H1 (cell line): ENCODE measurements at regions not wholly inside any gene's neighbourhood (a gene's known extent, or its start where the extent isn't known, plus 50 kb on each side); places are given as distances from the start of the nearest gene placed in this dataset.
A peak's percentile ranks its signal among the peaks of the same experiment; 100 is the strongest.

ENCODE experiments used
- CTCF ChIA-PET: fragments of 300-600 bp; sonication (Branson Sonifier 250); formaldehyde crosslinking; loops from one replicate; lab custom pipeline; 2021; ENCODE audit not compliant: partially characterized antibody; lab: Charles Lee
- POLR2A ChIA-PET: fragments of 300-600 bp; sonication (Branson Sonifier 250); formaldehyde crosslinking; loops from one replicate; lab custom pipeline; 2021; ENCODE audit warnings: inconsistent platforms; ENCODE audit not compliant: partially characterized antibody; lab: Charles Lee
- DNase-seq, 2 experiments: peaks; one replicate each; pipeline versions ENCODE4 v3.0.0 to v3.0.0-alpha.2; 2010 to 2022; ENCODE audit warnings: low spot score in 2 of 2, low read depth in 1 of 2, mixed read lengths in 1 of 2
- FAIRE-seq: peaks from 2 replicates; lab custom pipeline; 2011; peaks lifted over from hg19 to GRCh38; lab: Jason Lieb, UNC
- H2AFZ ChIP-seq: 2 replicates; pipeline ENCODE4 v1.8.1; 2012; ENCODE audit warnings: low read length, inconsistent platforms
- H2AK5ac ChIP-seq: 2 replicates; pipeline ENCODE4 v1.6.1; 2013; ENCODE audit warnings: low read depth, low read length
- H2BK120ac ChIP-seq: replicated peaks from 2 replicates; pipeline ENCODE3; 2013; ENCODE audit warnings: low read depth, low read length, inconsistent platforms
- H2BK12ac ChIP-seq: 2 replicates; pipeline ENCODE4 v1.6.1; 2013; ENCODE audit warnings: low read depth, low read length
- H2BK15ac ChIP-seq: 2 replicates; pipeline ENCODE4 v1.6.1; 2013; ENCODE audit warnings: low read length
- H2BK20ac ChIP-seq: 2 replicates; pipeline ENCODE4 v1.6.1; 2013; ENCODE audit warnings: low read length
- H2BK5ac ChIP-seq: 2 replicates; pipeline ENCODE4 v1.6.1; 2013; ENCODE audit warnings: low read depth, low read length
- H3K14ac ChIP-seq: 2 replicates; pipeline ENCODE4 v1.6.1; 2013; ENCODE audit warnings: inconsistent platforms; ENCODE audit not compliant: insufficient read length
- H3K18ac ChIP-seq: 2 replicates; pipeline ENCODE4 v1.6.1; 2013; ENCODE audit warnings: low read length; ENCODE audit errors: extremely low read depth
- H3K23ac ChIP-seq: 2 replicates; pipeline ENCODE4 v1.6.1; 2013; ENCODE audit warnings: inconsistent platforms; ENCODE audit not compliant: insufficient read length
- H3K23me2 ChIP-seq: 2 replicates; pipeline ENCODE4 v1.6.1; 2013; ENCODE audit warnings: low read depth, low read length
- H3K27ac ChIP-seq: 2 replicates; pipeline ENCODE4 v1.6.1; 2011; ENCODE audit warnings: low read depth, low read length, inconsistent platforms
- H3K27me3 ChIP-seq, 4 experiments: replicated peaks in 1 of 4; 1 replicate in 1 of 4; 2 replicates in 3 of 4; pipeline versions ENCODE4 v1.6.1 to v1.8.1; 2011 to 2013; ENCODE audit warnings: low read length in 3 of 4, mild to moderate bottlenecking in 3 of 4, inconsistent platforms in 2 of 4, mixed read lengths in 2 of 4, moderate library complexity in 1 of 4; ENCODE audit not compliant: control insufficient read depth in 3 of 4, insufficient read depth in 3 of 4; ENCODE audit errors: extremely low read depth in 1 of 4
- H3K36me3 ChIP-seq, 4 experiments: 2 replicates each; pipeline versions ENCODE4 v1.6.1 to v1.8.1; 2011 to 2013; ENCODE audit warnings: mild to moderate bottlenecking in 4 of 4, low read length in 3 of 4, moderate library complexity in 2 of 4, control low read depth in 1 of 4, inconsistent platforms in 1 of 4; ENCODE audit not compliant: insufficient read depth in 4 of 4, control insufficient read depth in 2 of 4
- H3K4ac ChIP-seq: replicated peaks from 2 replicates; pipeline ENCODE3; 2013; ENCODE audit warnings: low read length, low read depth, mixed read lengths, inconsistent platforms; ENCODE audit not compliant: insufficient read length
- H3K4me1 ChIP-seq, 4 experiments: replicated peaks in 1 of 4; 1 replicate in 1 of 4; 2 replicates in 3 of 4; pipeline versions ENCODE4 v1.6.1 to v1.8.1; 2011 to 2013; ENCODE audit warnings: low read length in 3 of 4, inconsistent platforms in 2 of 4, mixed read lengths in 1 of 4; ENCODE audit not compliant: insufficient read depth in 4 of 4, control insufficient read depth in 3 of 4
- H3K4me2 ChIP-seq, 2 experiments: 2 replicates each; pipeline versions ENCODE4 v1.6.1 to v1.8.1; 2011 to 2013; ENCODE audit warnings: low read depth in 2 of 2, low read length in 2 of 2, control low read depth in 1 of 2, inconsistent platforms in 1 of 2, mild to moderate bottlenecking in 1 of 2; ENCODE audit not compliant: insufficient read depth in 1 of 2
- H3K4me3 ChIP-seq, 4 experiments: fragments of 200-600, 300-600 bp in 1 of 4; sonication (generic), shearing (Covaris generic), sonication (Bioruptor Twin) in 1 of 4; 2 replicates each; pipeline versions ENCODE4 v1.5.1 to v1.8.1; 2011 to 2016; ENCODE audit warnings: low read length in 4 of 4, low read depth in 3 of 4, control low read depth in 2 of 4, inconsistent platforms in 2 of 4, mild to moderate bottlenecking in 2 of 4, mixed read lengths in 1 of 4, moderate library complexity in 1 of 4; ENCODE audit not compliant: insufficient read depth in 2 of 4; ENCODE audit errors: extremely low read depth in 1 of 4
- H3K56ac ChIP-seq: replicated peaks from 2 replicates; pipeline ENCODE3; 2013; ENCODE audit warnings: low read depth, mild to moderate bottlenecking, mixed read lengths, low read length, inconsistent platforms; ENCODE audit not compliant: insufficient read length
- H3K79me1 ChIP-seq: 2 replicates; pipeline ENCODE4 v1.6.1; 2013; ENCODE audit warnings: low read depth, low read length, control low read depth
- H3K79me2 ChIP-seq, 2 experiments: 2 replicates each; pipeline versions ENCODE4 v1.6.1 to v1.8.1; 2012 to 2013; ENCODE audit warnings: low read length in 2 of 2, mild to moderate bottlenecking in 2 of 2, inconsistent platforms in 1 of 2; ENCODE audit not compliant: insufficient read depth in 2 of 2, control insufficient read depth in 1 of 2
- H3K9ac ChIP-seq, 4 experiments: replicated peaks in 1 of 4; 1 replicate in 1 of 4; 2 replicates in 3 of 4; pipeline versions ENCODE4 v1.6.1 to v1.8.1; 2011 to 2013; ENCODE audit warnings: low read depth in 3 of 4, low read length in 3 of 4, control low read depth in 2 of 4, mild to moderate bottlenecking in 2 of 4, moderate library complexity in 2 of 4, inconsistent platforms in 1 of 4; ENCODE audit errors: extremely low read depth in 1 of 4
- H3K9me3 ChIP-seq, 2 experiments: 2 replicates each; pipeline versions ENCODE4 v1.6.1 to v1.8.1; 2012 to 2013; ENCODE audit warnings: mild to moderate bottlenecking in 2 of 2, moderate library complexity in 2 of 2, control low read depth in 1 of 2, inconsistent platforms in 1 of 2, low read depth in 1 of 2, low read length in 1 of 2, mixed read lengths in 1 of 2; ENCODE audit not compliant: insufficient read depth in 2 of 2
- H4K20me1 ChIP-seq, 2 experiments: replicated peaks in 1 of 2; 2 replicates each; pipeline versions ENCODE3 to v1.8.1; 2011 to 2013; ENCODE audit warnings: inconsistent platforms in 2 of 2, low read length in 2 of 2, mild to moderate bottlenecking in 1 of 2; ENCODE audit not compliant: insufficient read depth in 2 of 2, control insufficient read depth in 1 of 2
- H4K5ac ChIP-seq: 2 replicates; pipeline ENCODE4 v1.6.1; 2013; ENCODE audit warnings: low read length, low read depth, mixed read lengths, inconsistent platforms; ENCODE audit not compliant: insufficient read length
- H4K8ac ChIP-seq: 2 replicates; pipeline ENCODE4 v1.8.0; 2013; ENCODE audit warnings: mild to moderate bottlenecking, moderate library complexity, low read length, inconsistent platforms; ENCODE audit not compliant: insufficient read depth; ENCODE audit errors: extremely low read depth
- H4K91ac ChIP-seq: replicated peaks from 2 replicates; pipeline ENCODE3; 2013; ENCODE audit warnings: low read length, mixed read lengths, inconsistent platforms; ENCODE audit not compliant: insufficient read length
- ASH2L ChIP-seq: fragments of 200-600, 300-600 bp; sonication (generic); IDR thresholded peaks from one replicate; pipeline ENCODE4 v1.7.1; 2017; ENCODE audit warnings: low read length
- CEBPB ChIP-seq: IDR thresholded peaks from 2 replicates; pipeline ENCODE4 v1.6.1; 2012; ENCODE audit warnings: low read depth, low read length
- CHD1 ChIP-seq: IDR thresholded peaks from 2 replicates; pipeline ENCODE4 v1.6.1; 2012; ENCODE audit warnings: low read depth, low read length, improper control_type of control experiment
- E2F6 ChIP-seq: IDR thresholded peaks from 2 replicates; pipeline ENCODE4 v1.6.1; 2012; ENCODE audit warnings: inconsistent platforms
- EZH2 ChIP-seq: fragments of 200-600 bp; sonication (generic); IDR thresholded peaks from 2 replicates; pipeline ENCODE4 v1.7.1; 2012; ENCODE audit warnings: low read depth, mild to moderate bottlenecking, moderate library complexity, low read length, inconsistent platforms; ENCODE audit not compliant: severe bottlenecking
- KDM4A ChIP-seq: IDR thresholded peaks from one replicate; pipeline ENCODE4 v1.7.1; 2012; ENCODE audit warnings: low read depth, mild to moderate bottlenecking, moderate library complexity, low read length, inconsistent platforms; ENCODE audit not compliant: severe bottlenecking
- NANOG ChIP-seq: IDR thresholded peaks from 2 replicates; pipeline ENCODE4 v1.6.1; 2011; ENCODE audit warnings: low read length, low read depth, mild to moderate bottlenecking, inconsistent platforms; ENCODE audit not compliant: insufficient read depth, poor library complexity, severe bottlenecking
- POLR2AphosphoS5 ChIP-seq: IDR thresholded peaks from 2 replicates; pipeline ENCODE4 v1.6.1; 2011; ENCODE audit warnings: low read depth, low read length
- RAD21 ChIP-seq, 2 experiments: IDR thresholded peaks in 1 of 2; conservative IDR thresholded peaks in 1 of 2; 2 replicates each; pipeline ENCODE4 v1.6.1; 2011; ENCODE audit warnings: low read depth in 2 of 2, low read length in 2 of 2, improper control_type of control experiment in 1 of 2, inconsistent platforms in 1 of 2, mild to moderate bottlenecking in 1 of 2, moderate library complexity in 1 of 2
- SIRT6 ChIP-seq: IDR thresholded peaks from one replicate; pipeline ENCODE4 v1.7.1; 2012; ENCODE audit warnings: low read length, inconsistent platforms
- SUZ12 ChIP-seq: fragments of 200-600 bp; sonication (generic); IDR thresholded peaks from 2 replicates; pipeline ENCODE4 v1.6.1; 2012; ENCODE audit warnings: mild to moderate bottlenecking, inconsistent platforms, low read length, moderate library complexity, mixed read lengths
- TCF12 ChIP-seq: IDR thresholded peaks from 2 replicates; pipeline ENCODE4 v1.6.1; 2011; ENCODE audit warnings: low read depth, mild to moderate bottlenecking, low read length
- WGBS, 2 experiments: shearing (Covaris generic) in 1 of 2; methylation state at CpG; one replicate each; pipeline versions ENCODE4 v1.1.6 to v1.1.7; 2013 to 2015; ENCODE audit warnings: low lambda C conversion rate in 2 of 2, mixed read lengths in 2 of 2, inconsistent platforms in 1 of 2, low coverage in 1 of 2, missing lambda C conversion rate in 1 of 2; ENCODE audit not compliant: insufficient replicate concordance in 2 of 2, insufficient coverage in 1 of 2, insufficient read length in 1 of 2; ENCODE audit errors: extremely low coverage in 1 of 2, missing lambda C conversion rate in 1 of 2; 5-methylcytosine and 5-hydroxymethylcytosine counted together

DNA sequence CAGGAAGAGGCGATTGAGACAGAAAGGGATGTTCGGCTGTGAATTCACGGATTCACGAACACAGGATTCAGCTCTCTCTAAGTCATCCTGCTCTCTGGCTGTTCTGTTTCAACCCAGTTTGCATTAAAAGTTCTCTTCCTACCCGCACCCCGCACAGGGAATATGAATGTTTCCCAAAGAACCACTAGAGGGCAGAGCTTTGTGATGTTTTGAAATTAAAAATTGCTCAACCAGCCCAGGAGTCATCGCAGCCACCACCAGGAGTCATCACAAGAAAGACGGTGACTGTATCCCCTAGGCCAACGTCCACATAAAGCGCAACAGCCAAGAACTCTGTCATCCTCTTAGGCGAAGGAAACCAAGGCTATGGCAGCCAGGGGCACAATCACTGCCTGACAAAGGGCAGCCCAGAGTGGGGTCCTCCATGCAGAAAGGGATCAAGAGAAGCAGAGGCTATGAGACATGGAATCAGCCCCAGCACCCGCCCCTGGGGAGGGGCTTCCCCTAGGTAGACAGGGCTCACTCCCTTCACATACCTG is 122.4 kb downstream of the WT1 start:
- H3K56ac ChIP-seq = no peak overlapping the region
- H4K91ac ChIP-seq = no peak overlapping the region
- no peaks in the 10 kb centered on the region for H3K27me3 ChIP-seq
- peak in 1 of 2 experiments; percentile 60 for DNase-seq
- no peak overlapping the region for H2BK20ac ChIP-seq
- WGBS, 2 experiments = 47% methylated on average over 12 of the region's 12 CpGs; no CpG with 5 or more reads in 1 of the 2 experiments
- H3K36me3 ChIP-seq = no peaks in the 10 kb centered on the region
- no peaks in the 10 kb centered on the region for H3K9me3 ChIP-seq
- H3K79me2 ChIP-seq = no peaks in the 10 kb centered on the region
- no peak overlapping the region for H3K23ac ChIP-seq
- H2BK15ac ChIP-seq = no peak overlapping the region
- no peak overlapping the region for H2BK12ac ChIP-seq
- no peaks in the 10 kb centered on the region for H3K23me2 ChIP-seq
- peak; percentile 62 for FAIRE-seq
- no peaks in the 10 kb centered on the region for H4K20me1 ChIP-seq
- H3K4me1 ChIP-seq = peaks cover 2 to 7% (median 5%) of the 10 kb centered on the region in 4 experiments; a peak in 6 of 7 replicates
- no peak overlapping the region for H2BK120ac ChIP-seq
- H2AFZ ChIP-seq = peak overlapping the region; percentile 95
- no peak overlapping the region for H2BK5ac ChIP-seq
- no peak overlapping the region for H3K4ac ChIP-seq
- no peak overlapping the region for H4K5ac ChIP-seq
- peak overlapping the region in 1 of 4 experiments; percentile 19; a peak in 3 of 8 replicates for H3K4me3 ChIP-seq
- no peak overlapping the region for H3K18ac ChIP-seq
- no peak overlapping the region for H2AK5ac ChIP-seq
- no peaks in the 10 kb centered on the region for H3K79me1 ChIP-seq
- H3K4me2 ChIP-seq = peak overlapping the region in 1 of 2 experiments; percentile 56; a peak in 3 of 4 replicates
- no peak overlapping the region for H3K27ac ChIP-seq
- ChIA-PET CTCF (interaction anchor here (0.5 to 3.3 kb wide), 20 partner anchors 9 to 335 kb away, joined by 3 to 28 read pairs (median 3); no protein-coding TSS in a partner anchor), POLR2A (interaction anchor here (2.1 kb wide), 1 partner anchor 21 kb away, joined by 5 read pairs; no protein-coding TSS in a partner anchor)
- H3K9ac ChIP-seq = no peak overlapping the region
- H3K14ac ChIP-seq = no peak overlapping the region
- H4K8ac ChIP-seq = 0 out of 2 replicates have a peak overlapping the region, but pooled peaks have one; percentile 7
- no peak for TF ChIP-seq E2F6
- no peak for TF ChIP-seq CHD1
- TF ChIP-seq EZH2 = no peak
- no peak for TF ChIP-seq TCF12
- peak; percentile 92 for TF ChIP-seq CEBPB
- TF ChIP-seq ASH2L = no peak
- no peak for TF ChIP-seq SIRT6
- no peak for TF ChIP-seq KDM4A
- TF ChIP-seq NANOG = no peak
- no peak for TF ChIP-seq POLR2AphosphoS5
- peak; percentile 36 to 47; a peak in 3 of 4 replicates for TF ChIP-seq RAD21 (IDR thresholded peaks at IDR 0.05 in 1 of 2, conservative IDR thresholded peaks at IDR 0.05 in 1 of 2; ENCODE audit: low read depth in 2 of 2, low read length in 2 of 2)
- TF ChIP-seq SUZ12 = no peak
